Inflammatory macrophage treated with lipopolysaccharide for 1 hour (primary cell): ENCODE measurements at regions not wholly inside any gene's neighbourhood (a gene's known extent, or its start where the extent isn't known, plus 50 kb on each side); places are given as distances from the start of the nearest gene placed in this dataset.

Source experiments
- DNase-seq, 2 donors: peaks; one replicate each; pipeline ENCODE4 v3.0.0-alpha.2; 2020 to 2022

GRCh38 chr2:120401275-120402066, 55.5 kb downstream of the INHBB start:
- no peak for DNase-seq

- DNase-seq = no peak
Observed at GRCh38 chr2:120402067-120402433, 56.1 kb downstream of the INHBB start.

GRCh38 chr2:120402508-120402907, 56.6 kb downstream of the INHBB start:
- no peak for DNase-seq

- DNase-seq = no peak
Observed at GRCh38 chr2:120403261-120403660, 57.3 kb downstream of the INHBB start.

GRCh38 chr2:120403676-120404075, 57.7 kb downstream of the INHBB start:
- DNase-seq = no peak

GRCh38 chr2:120404274-120404673, 58.3 kb downstream of the INHBB start:
- no peak for DNase-seq

- no peak for DNase-seq
Observed at GRCh38 chr2:120404941-120405758, 59.2 kb downstream of the INHBB start.

- DNase-seq = no peak
Observed at GRCh38 chr2:120405759-120406099, 59.8 kb downstream of the INHBB start.

- no peak for DNase-seq
Observed at GRCh38 chr2:120406566-120406965, 60.6 kb downstream of the INHBB start.

- DNase-seq = no peak
Observed at GRCh38 chr2:120410487-120410886, 64.6 kb downstream of the INHBB start.

- no peak for DNase-seq
Observed at GRCh38 chr2:120415060-120415459, 69.1 kb downstream of the INHBB start.

- DNase-seq = no peak
Observed at GRCh38 chr2:120415728-120416509, 70.0 kb downstream of the INHBB start.

GRCh38 chr2:120418174-120418787, 72.3 kb downstream of the INHBB start:
- DNase-seq = no peak

- DNase-seq = no peak
Observed at GRCh38 chr2:120419073-120419472, 73.1 kb downstream of the INHBB start.

GRCh38 chr2:120419955-120420354, 74.0 kb downstream of the INHBB start:
- DNase-seq = no peak

GRCh38 chr2:120421126-120421829, 75.3 kb downstream of the INHBB start:
- DNase-seq = no peak

GRCh38 chr2:120421830-120422175, 75.9 kb downstream of the INHBB start:
- DNase-seq = no peak

- DNase-seq = no peak
Observed at GRCh38 chr2:120422465-120423160, 76.7 kb downstream of the INHBB start.

GRCh38 chr2:120423167-120423943, 77.4 kb downstream of the INHBB start:
- DNase-seq = no peak

GRCh38 chr2:120424274-120424796, 78.4 kb downstream of the INHBB start:
- DNase-seq = no peak

- DNase-seq = no peak
Observed at GRCh38 chr2:120425014-120425413, 79.1 kb downstream of the INHBB start.
